HG03460 (cell line): ENCODE measurements at regions not wholly inside any gene's neighbourhood (a gene's known extent, or its start where the extent isn't known, plus 50 kb on each side); places are given as distances from the start of the nearest gene placed in this dataset.
"Not testable (repeated sequence)": the region's sequence is repeated elsewhere in the genome, so short reads cannot be mapped to it uniquely, and the experiment has no call there.

Experiments used
- ATAC-seq: cut with Tn5 transposase; IDR thresholded peaks from one replicate; pipeline ENCODE4 v1.9.1; 2021; ENCODE audit not compliant: unreplicated experiment

- no peak for ATAC-seq
These were observed 302.4 kb upstream of the TMPRSS15 start for GRCh38 chr21:18705971-18706370.

GRCh38 chr21:18711662-18712061 is 308.1 kb upstream of the TMPRSS15 start:
- no peak for ATAC-seq

GRCh38 chr21:18715606-18716005 is 312.0 kb upstream of the TMPRSS15 start:
- no peak for ATAC-seq

GRCh38 chr21:18716578-18717138 is 313.1 kb upstream of the TMPRSS15 start:
- ATAC-seq: no peak

GRCh38 chr21:18722193-18722592 is 318.6 kb upstream of the TMPRSS15 start:
- no peak for ATAC-seq

GRCh38 chr21:18723171-18723570 is 319.6 kb upstream of the TMPRSS15 start:
- ATAC-seq: no peak

GRCh38 chr21:18725653-18726052 is 322.1 kb upstream of the TMPRSS15 start:
- no peak for ATAC-seq

- ATAC-seq: no peak
These were observed 338.4 kb upstream of the TMPRSS15 start for GRCh38 chr21:18741954-18742353.

GRCh38 chr21:18743531-18743930 is 339.9 kb upstream of the TMPRSS15 start:
- ATAC-seq: no peak

- ATAC-seq: no peak
These were observed 341.3 kb upstream of the TMPRSS15 start for GRCh38 chr21:18744840-18745239.

- ATAC-seq: not testable (repeated sequence)
These were observed 349.3 kb upstream of the TMPRSS15 start for GRCh38 chr21:18752894-18753293.

- not testable (repeated sequence) for ATAC-seq
These were observed 352.7 kb upstream of the TMPRSS15 start for GRCh38 chr21:18756272-18756671.

GRCh38 chr21:18759267-18759666 is 355.7 kb upstream of the TMPRSS15 start:
- no peak for ATAC-seq

- no peak for ATAC-seq
These were observed 356.2 kb upstream of the TMPRSS15 start for GRCh38 chr21:18759751-18760161.

- no peak for ATAC-seq
These were observed 356.7 kb upstream of the TMPRSS15 start for GRCh38 chr21:18760247-18760646.

GRCh38 chr21:18764720-18765119 is 361.1 kb upstream of the TMPRSS15 start:
- ATAC-seq: no peak

GRCh38 chr21:18769599-18769998 is 366.0 kb upstream of the TMPRSS15 start:
- no peak for ATAC-seq

- ATAC-seq: no peak
These were observed 368.3 kb upstream of the TMPRSS15 start for GRCh38 chr21:18771845-18772380.

GRCh38 chr21:18772404-18772803 is 368.8 kb upstream of the TMPRSS15 start:
- ATAC-seq: no peak

- ATAC-seq: no peak
These were observed 369.3 kb upstream of the TMPRSS15 start for GRCh38 chr21:18772897-18773296.

GRCh38 chr21:18776936-18777335 is 373.4 kb upstream of the TMPRSS15 start:
- no peak for ATAC-seq

- ATAC-seq: no peak
These were observed 379.1 kb upstream of the TMPRSS15 start for GRCh38 chr21:18782721-18783120.

- no peak for ATAC-seq
These were observed 397.9 kb upstream of the TMPRSS15 start for GRCh38 chr21:18801468-18801867.
